Hepatocyte (in vitro differentiated cells): ENCODE measurements at regions not wholly inside any gene's neighbourhood (a gene's known extent, or its start where the extent isn't known, plus 50 kb on each side); places are given as distances from the start of the nearest gene placed in this dataset.

Source experiments
- DNase-seq: peaks from one replicate; pipeline ENCODE4 v3.0.0-alpha.2; 2016; ENCODE audit warnings: low spot score
- H2AFZ ChIP-seq: fragments of 200-600 bp; sonication (generic); 2 replicates; pipeline ENCODE4 v1.6.0; 2016; ENCODE audit warnings: antibody characterized with exemption, mild to moderate bottlenecking
- H3K27ac ChIP-seq: fragments of 200-600 bp; sonication (generic); 2 replicates; pipeline ENCODE4 v1.5.1; 2016; ENCODE audit warnings: mild to moderate bottlenecking
- H3K27me3 ChIP-seq: fragments of 200-600 bp; sonication (generic); 2 replicates; pipeline ENCODE4 v1.6.1; 2016
- H3K36me3 ChIP-seq: fragments of 200-600 bp; sonication (generic); replicated peaks from 2 replicates; pipeline ENCODE4 v1.5.1; 2016; ENCODE audit warnings: low read depth; ENCODE audit not compliant: insufficient read depth
- H3K4me1 ChIP-seq: fragments of 200-600 bp; sonication (generic); 2 replicates; pipeline ENCODE4 v1.5.1; 2016; ENCODE audit warnings: mild to moderate bottlenecking, moderate library complexity; ENCODE audit not compliant: insufficient read depth
- H3K4me2 ChIP-seq: fragments of 200-600 bp; sonication (generic); 2 replicates; pipeline ENCODE4 v1.6.0; 2016
- H3K4me3 ChIP-seq: fragments of 200-600 bp; sonication (generic); 2 replicates; pipeline ENCODE4 v1.5.1; 2016; ENCODE audit warnings: mild to moderate bottlenecking
- H3K79me2 ChIP-seq: fragments of 200-600 bp; sonication (generic); 2 replicates; pipeline ENCODE4 v1.6.0; 2017; ENCODE audit warnings: mild to moderate bottlenecking
- H3K9me2 ChIP-seq: fragments of 200-600 bp; sonication (generic); replicated peaks from 2 replicates; pipeline ENCODE4 v1.6.0; 2017; ENCODE audit warnings: mild to moderate bottlenecking; ENCODE audit not compliant: insufficient read depth
- H3K9me3 ChIP-seq: fragments of 200-600 bp; sonication (generic); 2 replicates; pipeline ENCODE4 v1.5.1; 2016; ENCODE audit warnings: low read depth, mild to moderate bottlenecking
- H4K20me1 ChIP-seq: fragments of 200-600 bp; sonication (generic); 2 replicates; pipeline ENCODE4 v1.6.0; 2016; ENCODE audit warnings: mild to moderate bottlenecking; ENCODE audit not compliant: insufficient read depth, poor library complexity, severe bottlenecking
- EZH2 ChIP-seq: fragments of 200-600 bp; sonication (generic); IDR thresholded peaks from 2 replicates; pipeline ENCODE4 v1.6.1; 2016; ENCODE audit warnings: antibody characterized with exemption, mild to moderate bottlenecking, borderline replicate concordance
- EZH2phosphoT487 ChIP-seq: fragments of 200-600 bp; sonication (generic); IDR thresholded peaks from one replicate; pipeline ENCODE4 v1.6.1; 2018; ENCODE audit warnings: antibody characterized with exemption, mild to moderate bottlenecking, low read depth, moderate library complexity; ENCODE audit not compliant: unreplicated experiment, severe bottlenecking
- WGBS: methylation state at CpG from one replicate; pipeline ENCODE4 v1.1.6; 2016; ENCODE audit warnings: low lambda C conversion rate; ENCODE audit errors: missing lambda C conversion rate; 5-methylcytosine and 5-hydroxymethylcytosine counted together
- TF ChIP-seq, protein P1 (sequence below): fragments of 200-600 bp; sonication (generic); IDR thresholded peaks from 2 replicates; pipeline ENCODE4 v1.5.1; 2016; ENCODE audit warnings: antibody characterized with exemption, mild to moderate bottlenecking; ENCODE audit not compliant: poor library complexity

DNA sequence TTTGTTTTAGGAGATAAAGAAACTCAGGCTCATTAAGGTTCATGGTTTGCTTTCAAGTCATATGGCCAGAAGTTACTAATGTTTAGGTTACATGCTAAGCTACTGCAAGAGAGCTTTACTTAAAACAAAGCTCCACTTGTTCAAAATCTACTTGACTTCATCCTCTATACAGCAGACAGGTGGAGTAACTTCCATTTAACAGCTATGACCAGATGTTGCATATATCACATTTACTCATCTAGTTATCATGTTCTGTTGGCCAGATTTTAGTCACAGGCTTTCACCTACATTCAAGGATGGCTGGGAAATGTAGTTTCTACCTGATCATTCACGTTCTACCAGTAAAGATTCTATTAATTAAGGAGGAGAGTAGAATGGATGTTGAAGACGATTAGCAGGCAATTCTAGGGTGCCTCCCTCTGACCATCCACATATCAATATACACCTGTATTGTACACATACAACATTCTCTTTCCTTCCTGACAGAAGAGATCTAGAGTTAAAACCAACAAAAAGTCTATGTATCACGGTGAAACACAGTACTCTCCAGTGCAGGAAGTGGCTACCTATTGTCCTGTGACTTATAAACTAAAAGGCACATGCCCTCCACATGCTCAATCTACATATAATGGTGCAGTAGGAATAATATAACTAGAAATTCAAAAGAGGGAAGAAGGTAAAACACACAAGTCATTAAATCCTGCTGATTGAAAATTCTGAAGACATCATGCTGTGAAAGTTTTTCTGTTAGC, 488.0 kb downstream of the MDFIC start:
- Histone ChIP-seq H3K79me2 (no peaks in the 10 kb centered on the region), H3K36me3 (no peaks in the 10 kb centered on the region), H3K9me2 (no peaks in the 10 kb centered on the region), H4K20me1 (no peaks in the 10 kb centered on the region), H3K4me2 (no peak overlapping the region), H3K4me1 (no peaks in the 10 kb centered on the region), H3K9me3 (no peaks in the 10 kb centered on the region), H3K4me3 (no peak overlapping the region), H3K27ac (no peak overlapping the region), H2AFZ (no peak overlapping the region), H3K27me3 (no peaks in the 10 kb centered on the region)
- TF ChIP-seq, protein P1, sequence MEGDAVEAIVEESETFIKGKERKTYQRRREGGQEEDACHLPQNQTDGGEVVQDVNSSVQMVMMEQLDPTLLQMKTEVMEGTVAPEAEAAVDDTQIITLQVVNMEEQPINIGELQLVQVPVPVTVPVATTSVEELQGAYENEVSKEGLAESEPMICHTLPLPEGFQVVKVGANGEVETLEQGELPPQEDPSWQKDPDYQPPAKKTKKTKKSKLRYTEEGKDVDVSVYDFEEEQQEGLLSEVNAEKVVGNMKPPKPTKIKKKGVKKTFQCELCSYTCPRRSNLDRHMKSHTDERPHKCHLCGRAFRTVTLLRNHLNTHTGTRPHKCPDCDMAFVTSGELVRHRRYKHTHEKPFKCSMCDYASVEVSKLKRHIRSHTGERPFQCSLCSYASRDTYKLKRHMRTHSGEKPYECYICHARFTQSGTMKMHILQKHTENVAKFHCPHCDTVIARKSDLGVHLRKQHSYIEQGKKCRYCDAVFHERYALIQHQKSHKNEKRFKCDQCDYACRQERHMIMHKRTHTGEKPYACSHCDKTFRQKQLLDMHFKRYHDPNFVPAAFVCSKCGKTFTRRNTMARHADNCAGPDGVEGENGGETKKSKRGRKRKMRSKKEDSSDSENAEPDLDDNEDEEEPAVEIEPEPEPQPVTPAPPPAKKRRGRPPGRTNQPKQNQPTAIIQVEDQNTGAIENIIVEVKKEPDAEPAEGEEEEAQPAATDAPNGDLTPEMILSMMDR = no peak
- TF ChIP-seq EZH2phosphoT487 = no peak
- TF ChIP-seq EZH2 = no peak
- no peak for DNase-seq
- WGBS = 92% methylated on average over 3 of the region's 3 CpGs

DNA sequence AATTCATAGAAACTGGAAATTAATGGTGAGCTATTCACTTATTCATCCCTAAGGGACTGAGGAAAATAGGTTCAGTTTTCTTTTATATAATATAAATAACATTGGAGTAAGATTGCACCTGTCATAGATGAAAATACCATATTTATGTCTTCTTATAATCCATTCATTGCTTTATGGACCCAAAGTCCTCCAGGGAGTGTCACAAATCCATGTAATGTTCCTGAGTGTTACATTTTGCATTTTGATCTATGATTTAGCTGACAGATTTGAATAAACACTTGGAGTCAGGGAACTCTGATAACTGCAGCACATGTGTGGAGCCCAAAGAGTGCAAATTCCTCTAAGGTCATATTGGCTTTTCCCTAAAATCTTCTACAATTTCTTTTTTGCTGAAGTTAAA, 484.3 kb downstream of the MDFIC start:
- H3K79me2 ChIP-seq = no peaks in the 10 kb centered on the region
- H3K4me3 ChIP-seq = no peak overlapping the region
- no peak overlapping the region for H3K27ac ChIP-seq
- TF ChIP-seq, protein P1 = no peak
- TF ChIP-seq EZH2 (no peak), EZH2phosphoT487 (no peak)
- no peaks in the 10 kb centered on the region for H3K9me2 ChIP-seq
- DNase-seq = no peak
- no peaks in the 10 kb centered on the region for H3K9me3 ChIP-seq
- H3K4me2 ChIP-seq = no peak overlapping the region
- no peaks in the 10 kb centered on the region for H3K27me3 ChIP-seq
- no peak overlapping the region for H2AFZ ChIP-seq
- no peaks in the 10 kb centered on the region for H3K36me3 ChIP-seq
- no peaks in the 10 kb centered on the region for H3K4me1 ChIP-seq
- no peaks in the 10 kb centered on the region for H4K20me1 ChIP-seq

DNA sequence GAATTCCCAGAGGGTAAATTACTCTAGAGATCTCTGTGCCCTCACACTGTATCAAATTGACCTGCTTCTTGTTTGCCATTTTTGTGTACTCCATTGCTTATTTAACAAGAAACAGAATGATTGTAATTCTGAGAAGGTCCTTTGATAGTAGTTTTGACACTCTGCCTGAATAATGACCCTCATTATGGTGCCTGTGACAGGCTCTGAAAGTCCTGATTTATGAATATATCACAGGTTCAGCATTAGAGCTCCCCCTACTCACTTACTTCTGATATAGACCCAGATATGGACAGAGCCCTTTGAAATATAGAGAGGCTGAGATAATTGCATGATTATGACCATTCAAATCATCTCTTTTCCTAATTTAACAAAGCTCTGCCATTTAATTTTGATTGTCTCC, 465.2 kb downstream of the MDFIC start:
- H3K4me2 ChIP-seq = no peak overlapping the region
- TF ChIP-seq EZH2phosphoT487 = no peak
- no peak overlapping the region for H3K27ac ChIP-seq
- no peaks in the 10 kb centered on the region for H3K27me3 ChIP-seq
- no peak overlapping the region for H3K4me3 ChIP-seq
- H2AFZ ChIP-seq = no peak overlapping the region
- no peaks in the 10 kb centered on the region for H4K20me1 ChIP-seq
- no peaks in the 10 kb centered on the region for H3K36me3 ChIP-seq
- H3K4me1 ChIP-seq = no peaks in the 10 kb centered on the region
- DNase-seq = no peak
- H3K9me3 ChIP-seq = no peaks in the 10 kb centered on the region
- no peaks in the 10 kb centered on the region for H3K9me2 ChIP-seq
- no peaks in the 10 kb centered on the region for H3K79me2 ChIP-seq

DNA sequence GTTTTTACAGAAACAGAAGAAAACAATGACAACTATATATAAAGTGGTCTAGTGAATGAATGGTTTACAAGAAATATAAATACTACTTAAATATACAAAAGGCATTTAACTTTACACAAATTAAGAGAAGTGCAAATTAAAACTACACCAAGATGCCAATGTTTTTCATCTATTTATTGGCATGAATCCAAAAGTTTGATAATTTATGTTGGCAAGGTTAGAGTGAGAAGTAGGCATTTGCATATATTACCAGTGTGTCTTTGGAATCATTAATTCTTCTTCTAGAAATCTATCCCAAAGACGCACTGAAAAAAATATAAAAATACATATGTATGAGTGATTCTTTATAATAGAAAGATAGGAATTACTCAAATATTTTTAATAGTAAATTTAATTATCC, 457.4 kb downstream of the MDFIC start:
- Histone ChIP-seq H4K20me1 (no peaks in the 10 kb centered on the region), H3K36me3 (no peaks in the 10 kb centered on the region), H3K27ac (no peak overlapping the region), H3K4me2 (no peak overlapping the region), H3K9me3 (no peaks in the 10 kb centered on the region), H2AFZ (no peak overlapping the region), H3K27me3 (no peaks in the 10 kb centered on the region), H3K4me3 (no peak overlapping the region), H3K79me2 (no peaks in the 10 kb centered on the region), H3K9me2 (no peaks in the 10 kb centered on the region), H3K4me1 (no peaks in the 10 kb centered on the region)
- TF ChIP-seq EZH2phosphoT487 (no peak), EZH2 (no peak)
- TF ChIP-seq, protein P1 = no peak
- 100% methylated on average over 1 of the region's 1 CpG for WGBS
- no peak for DNase-seq
